ENCODE measurements at regions not wholly inside any gene's neighbourhood (a gene's known extent, or its start where the extent isn't known, plus 50 kb on each side); places are given as distances from the start of the nearest gene placed in this dataset.
"Not testable (repeated sequence)": the region's sequence is repeated elsewhere in the genome, so short reads cannot be mapped to it uniquely, and the experiment has no call there.

DNA sequence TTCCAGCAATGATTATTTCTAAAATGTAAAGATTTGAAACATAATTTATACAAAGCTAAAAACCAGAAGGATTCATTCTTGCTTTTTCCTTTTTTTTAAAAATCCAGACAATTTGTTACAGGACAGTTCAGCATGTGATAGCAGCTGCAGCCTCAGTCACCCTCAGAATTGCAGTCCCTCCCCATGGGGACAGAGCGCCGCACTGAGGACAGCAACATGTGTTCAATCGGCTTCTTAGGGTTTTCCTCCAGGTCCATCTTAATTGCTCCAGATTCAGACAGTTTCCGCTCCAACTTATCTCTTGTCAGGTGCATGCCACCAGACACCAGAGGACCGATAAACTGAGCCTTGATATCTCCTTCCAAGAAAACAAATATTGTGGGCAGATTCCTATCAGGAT lies 134.9 kb upstream of the TBC1D5 start:
- H3K27me3 ChIP-seq (ENCODE audit: control insufficient read depth, insufficient read depth, low read length) = no peaks in the 10 kb centered on the region
- DNase-seq (ENCODE audit: low read depth) = no peak
- TF ChIP-seq, protein P1, sequence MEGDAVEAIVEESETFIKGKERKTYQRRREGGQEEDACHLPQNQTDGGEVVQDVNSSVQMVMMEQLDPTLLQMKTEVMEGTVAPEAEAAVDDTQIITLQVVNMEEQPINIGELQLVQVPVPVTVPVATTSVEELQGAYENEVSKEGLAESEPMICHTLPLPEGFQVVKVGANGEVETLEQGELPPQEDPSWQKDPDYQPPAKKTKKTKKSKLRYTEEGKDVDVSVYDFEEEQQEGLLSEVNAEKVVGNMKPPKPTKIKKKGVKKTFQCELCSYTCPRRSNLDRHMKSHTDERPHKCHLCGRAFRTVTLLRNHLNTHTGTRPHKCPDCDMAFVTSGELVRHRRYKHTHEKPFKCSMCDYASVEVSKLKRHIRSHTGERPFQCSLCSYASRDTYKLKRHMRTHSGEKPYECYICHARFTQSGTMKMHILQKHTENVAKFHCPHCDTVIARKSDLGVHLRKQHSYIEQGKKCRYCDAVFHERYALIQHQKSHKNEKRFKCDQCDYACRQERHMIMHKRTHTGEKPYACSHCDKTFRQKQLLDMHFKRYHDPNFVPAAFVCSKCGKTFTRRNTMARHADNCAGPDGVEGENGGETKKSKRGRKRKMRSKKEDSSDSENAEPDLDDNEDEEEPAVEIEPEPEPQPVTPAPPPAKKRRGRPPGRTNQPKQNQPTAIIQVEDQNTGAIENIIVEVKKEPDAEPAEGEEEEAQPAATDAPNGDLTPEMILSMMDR (IDR thresholded peaks at IDR 0.05; ENCODE audit: insufficient read depth, low read depth, low read length) = no peak

DNA sequence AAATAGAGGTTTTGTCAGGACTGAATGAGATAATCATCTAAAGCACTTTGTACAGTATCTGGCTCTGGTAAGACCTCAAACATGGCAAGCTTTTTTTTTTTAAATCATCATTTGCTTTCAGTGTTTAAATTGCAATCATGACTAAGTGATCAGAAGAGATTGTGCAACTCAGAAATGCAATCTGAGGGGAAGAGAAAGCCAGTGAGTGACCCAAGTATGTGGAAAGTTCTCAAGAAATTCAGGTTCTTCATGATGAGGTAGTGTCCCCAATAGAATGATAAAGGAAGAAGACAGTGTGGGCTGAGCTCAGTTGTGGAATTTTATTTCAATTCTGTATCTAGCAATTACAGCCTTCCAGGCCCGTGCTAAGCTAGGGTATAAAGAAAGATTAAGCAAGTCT lies 132.2 kb upstream of the TBC1D5 start:
- CTCF ChIA-PET = no interaction called here
- no peak for DNase-seq (ENCODE audit: low read depth)
- POLR2A ChIA-PET = no interaction called here
- TF ChIP-seq, protein P1 (IDR thresholded peaks at IDR 0.05; ENCODE audit: insufficient read depth, low read depth, low read length) = no peak
- Histone ChIP-seq H3K36me3 (ENCODE audit: control insufficient read depth, insufficient read depth, low read length) (no peaks in the 10 kb centered on the region), H3K27me3 (ENCODE audit: control insufficient read depth, insufficient read depth, low read length) (no peaks in the 10 kb centered on the region), H3K4me3 (ENCODE audit: low read depth, low read length) (no peak overlapping the region)

More for the DNA sequence above, 134.9 kb upstream of the TBC1D5 start:
- POLR2A ChIA-PET = no interaction called here
- no peak overlapping the region for H3K4me3 ChIP-seq (ENCODE audit: low read depth, low read length)
- CTCF ChIA-PET = no interaction called here
- H3K36me3 ChIP-seq (ENCODE audit: control insufficient read depth, insufficient read depth, low read length) = no peaks in the 10 kb centered on the region

DNA sequence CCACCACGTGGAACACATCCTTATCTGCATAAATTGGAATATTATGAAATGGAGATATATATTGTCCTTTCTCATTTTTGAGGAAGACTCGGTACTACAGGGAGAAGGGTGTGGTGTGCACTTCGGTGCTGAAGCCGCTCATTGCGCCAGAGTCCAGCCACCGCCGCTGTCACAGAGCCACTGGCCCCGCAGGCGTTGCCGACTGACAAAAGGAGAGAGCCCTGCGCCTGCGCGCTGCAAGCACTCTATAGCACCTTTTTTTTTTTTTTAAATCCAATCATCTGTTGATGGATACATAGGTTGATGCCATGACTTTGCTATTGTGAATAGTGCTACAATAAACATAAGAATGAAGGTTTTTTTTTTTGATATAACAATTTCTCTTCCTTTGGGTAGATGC lies 130.0 kb upstream of the TBC1D5 start:
- Histone ChIP-seq H3K4me3 (ENCODE audit: low read depth, low read length) (no peak overlapping the region), H3K36me3 (ENCODE audit: control insufficient read depth, insufficient read depth, low read length) (no peaks in the 10 kb centered on the region), H3K27me3 (ENCODE audit: control insufficient read depth, insufficient read depth, low read length) (no peaks in the 10 kb centered on the region)
- TF ChIP-seq, protein P1 (IDR thresholded peaks at IDR 0.05; ENCODE audit: insufficient read depth, low read depth, low read length) = no peak
- no peak for DNase-seq (ENCODE audit: low read depth)
- POLR2A ChIA-PET = no interaction called here
- CTCF ChIA-PET = no interaction called here

DNA sequence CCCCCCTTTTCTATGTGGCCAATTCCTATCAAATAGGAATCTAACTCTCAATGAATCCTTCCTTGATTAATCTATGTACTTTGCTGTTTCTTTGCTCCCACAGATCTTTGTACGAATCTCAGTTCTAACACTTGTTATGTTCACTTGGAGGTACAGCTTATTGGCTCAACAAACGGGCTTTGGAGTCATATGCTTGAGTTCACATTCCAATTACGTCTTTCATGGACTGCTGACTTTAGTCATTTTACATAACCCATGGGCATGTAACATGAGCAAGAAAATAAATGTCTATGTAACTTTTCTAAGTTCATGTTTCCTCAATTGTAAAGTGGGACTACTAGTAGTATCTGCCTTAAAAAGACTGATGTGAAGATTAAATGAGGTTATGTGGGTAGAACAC lies 123.2 kb upstream of the TBC1D5 start:
- ChIA-PET CTCF (no interaction called here), POLR2A (no interaction called here)
- Histone ChIP-seq H3K4me3 (ENCODE audit: low read depth, low read length) (no peak overlapping the region), H3K27me3 (ENCODE audit: control insufficient read depth, insufficient read depth, low read length) (no peaks in the 10 kb centered on the region), H3K36me3 (ENCODE audit: control insufficient read depth, insufficient read depth, low read length) (no peaks in the 10 kb centered on the region)
- TF ChIP-seq, protein P1 (IDR thresholded peaks at IDR 0.05; ENCODE audit: insufficient read depth, low read depth, low read length) = no peak
- no peak for DNase-seq (ENCODE audit: low read depth)

DNA sequence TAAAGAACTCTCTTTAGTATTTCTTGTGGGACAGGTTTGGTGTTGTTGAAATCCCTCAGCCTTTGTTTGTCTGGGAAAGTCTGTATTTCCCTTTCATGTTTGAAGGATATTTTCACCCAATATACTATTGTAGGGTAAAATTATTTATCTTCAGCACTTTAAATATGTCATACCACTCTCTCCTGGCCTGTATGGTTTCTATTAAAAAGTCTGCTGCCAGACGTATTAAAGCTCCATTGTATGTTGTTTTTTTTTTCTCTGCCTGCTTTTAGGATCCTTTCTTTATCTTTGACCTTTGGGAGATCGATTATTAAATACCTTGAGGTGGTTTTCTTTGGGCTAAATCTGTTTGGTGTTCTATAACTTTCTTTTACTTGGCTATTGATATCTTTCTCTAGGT lies 119.0 kb upstream of the TBC1D5 start:
- no peak overlapping the region for H3K4me3 ChIP-seq (ENCODE audit: low read depth, low read length)
- ChIA-PET POLR2A (no interaction called here), CTCF (no interaction called here)
- TF ChIP-seq, protein P1 (IDR thresholded peaks at IDR 0.05; ENCODE audit: insufficient read depth, low read depth, low read length) = no peak
- no peaks in the 10 kb centered on the region for H3K27me3 ChIP-seq (ENCODE audit: control insufficient read depth, insufficient read depth, low read length)
- DNase-seq (ENCODE audit: low read depth) = no peak
- H3K36me3 ChIP-seq (ENCODE audit: control insufficient read depth, insufficient read depth, low read length) = no peaks in the 10 kb centered on the region

DNA sequence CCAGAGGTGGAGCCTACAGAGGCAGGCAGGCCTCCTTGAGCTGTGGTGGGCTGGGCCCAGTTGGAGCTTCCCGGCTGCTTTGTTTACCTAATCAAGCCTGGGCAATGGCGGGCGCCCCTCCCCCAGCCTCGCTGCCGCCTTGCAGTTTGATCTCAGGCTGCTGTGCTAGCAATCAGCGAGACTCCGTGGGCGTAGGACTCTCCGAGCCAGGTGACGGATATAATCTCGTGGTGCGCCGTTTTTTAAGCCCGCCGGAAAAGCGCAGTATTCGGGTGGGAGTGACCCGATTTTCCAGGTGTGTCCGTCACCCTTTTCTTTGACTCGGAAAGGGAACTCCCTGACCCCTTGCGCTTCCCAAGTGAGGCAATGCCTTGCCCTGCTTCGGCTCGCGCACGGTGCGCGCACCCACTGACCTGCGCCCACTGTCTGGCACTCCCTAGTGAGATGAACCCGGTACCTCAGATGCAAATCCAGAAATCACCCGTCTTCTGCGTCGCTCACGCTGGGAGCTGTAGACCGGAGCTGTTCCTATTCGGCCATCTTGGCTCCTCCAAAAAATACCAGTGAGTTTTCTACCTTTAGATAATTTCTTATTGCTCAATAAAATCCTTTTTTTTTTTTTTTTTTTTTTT lies 118.5 kb upstream of the TBC1D5 start:
- H3K4me3 ChIP-seq (ENCODE audit: low read depth, low read length); H3K36me3 ChIP-seq (ENCODE audit: control insufficient read depth, insufficient read depth, low read length); POLR2A ChIA-PET; H3K27me3 ChIP-seq (ENCODE audit: control insufficient read depth, insufficient read depth, low read length); DNase-seq (ENCODE audit: low read depth); CTCF ChIA-PET: not testable (repeated sequence)

Data from BJ (cell line).